ENCODE measurements at regions not wholly inside any gene's neighbourhood (a gene's known extent, or its start where the extent isn't known, plus 50 kb on each side); places are given as distances from the start of the nearest gene placed in this dataset.

DNA sequence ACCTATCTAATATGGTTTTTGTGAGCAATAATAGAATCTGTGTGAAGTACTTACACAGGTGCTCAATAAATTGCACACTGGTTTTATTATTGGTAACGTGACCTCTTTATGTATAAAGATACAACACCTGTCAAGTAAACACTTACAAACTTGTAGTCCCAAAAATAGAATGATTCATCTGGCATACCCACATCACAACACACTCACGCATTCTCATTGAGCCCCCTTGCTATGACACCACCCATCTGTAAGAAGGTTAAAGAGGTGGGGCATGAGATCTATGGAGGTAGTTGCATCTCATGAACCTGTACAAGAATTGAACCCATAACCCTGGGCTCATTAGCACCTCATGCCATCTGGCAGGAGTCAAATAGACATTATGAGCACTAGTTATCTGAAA is 134.9 kb upstream of the THBS1 start:
- no peak overlapping the region for H3K27ac ChIP-seq (ENCODE audit: low read depth, low read length)
- no peak overlapping the region for H3K4me3 ChIP-seq (ENCODE audit: low read length)
- intact Hi-C loops (cut with micrococcal nuclease) = no loop called here
- Mint-ChIP-seq H3K27ac (no peak overlapping the region), H3K27me3 (peaks cover 9 to 22% (median 19%) of the 10 kb centered on the region in 5 donors), H3K4me1 (no peaks in the 10 kb centered on the region), H3K9me3 (peaks cover 0 to 1% (median 0%) of the 10 kb centered on the region in 11 donors), H3K4me3 (no peak overlapping the region), H3K36me3 (no peaks in the 10 kb centered on the region)
- no peaks in the 10 kb centered on the region for H3K27me3 ChIP-seq (ENCODE audit: control insufficient read depth in 2 of 2, insufficient read depth in 2 of 2, low read length in 2 of 2)
- ChIA-PET POLR2A (no interaction called here), CTCF (no interaction called here)
- ATAC-seq = no peak
- no peaks in the 10 kb centered on the region for H3K4me1 ChIP-seq (ENCODE audit: control insufficient read depth in 2 of 2, insufficient read depth in 2 of 2, low read length in 2 of 2)
- no peaks in the 10 kb centered on the region for H3K36me3 ChIP-seq (ENCODE audit: control insufficient read depth in 2 of 3, insufficient read depth in 3 of 3, low read length in 3 of 3)
- no peak for DNase-seq
- no peaks in the 10 kb centered on the region for H3K9me3 ChIP-seq (ENCODE audit: control insufficient read depth in 2 of 3, low read length in 3 of 3)

DNA sequence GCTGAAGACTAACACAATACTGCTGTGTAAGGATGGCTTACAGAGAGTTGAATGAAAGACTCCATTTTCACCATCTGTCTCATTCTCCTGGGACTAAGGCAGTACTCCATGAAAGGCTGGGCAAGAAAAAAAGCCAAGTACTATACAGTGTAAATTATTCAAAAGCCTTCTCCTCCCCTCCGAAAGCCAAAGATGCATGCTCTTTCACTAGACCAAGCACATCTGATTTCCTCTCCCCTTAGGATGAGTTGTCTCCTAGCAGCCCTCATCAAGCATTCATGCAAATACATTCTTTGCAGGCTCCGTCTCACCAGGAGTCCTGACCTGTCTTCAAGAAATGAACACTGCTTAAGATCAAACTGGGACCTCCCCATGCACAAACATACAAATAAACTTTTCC is 133.5 kb upstream of the THBS1 start:
- Mint-ChIP-seq H3K9me3 (peaks cover 0 to 1% (median 0%) of the 10 kb centered on the region in 11 donors), H3K27me3 (peaks cover 8 to 28% (median 16%) of the 10 kb centered on the region in 5 donors), H3K4me3 (no peak overlapping the region), H3K27ac (no peak overlapping the region), H3K36me3 (no peaks in the 10 kb centered on the region), H3K4me1 (no peaks in the 10 kb centered on the region)
- intact Hi-C loops (cut with micrococcal nuclease) = no loop called here
- DNase-seq = no peak
- no peaks in the 10 kb centered on the region for H3K27me3 ChIP-seq (ENCODE audit: control insufficient read depth in 2 of 2, insufficient read depth in 2 of 2, low read length in 2 of 2)
- ATAC-seq = no peak
- H3K4me1 ChIP-seq (ENCODE audit: control insufficient read depth in 2 of 2, insufficient read depth in 2 of 2, low read length in 2 of 2) = no peaks in the 10 kb centered on the region
- CTCF ChIA-PET = no interaction called here
- H3K4me3 ChIP-seq (ENCODE audit: low read length) = no peak overlapping the region
- POLR2A ChIA-PET = no interaction called here
- no peaks in the 10 kb centered on the region for H3K36me3 ChIP-seq (ENCODE audit: control insufficient read depth in 2 of 3, insufficient read depth in 3 of 3, low read length in 3 of 3)
- H3K9me3 ChIP-seq (ENCODE audit: control insufficient read depth in 2 of 3, low read length in 3 of 3) = no peaks in the 10 kb centered on the region
- no peak overlapping the region for H3K27ac ChIP-seq (ENCODE audit: low read depth, low read length)

DNA sequence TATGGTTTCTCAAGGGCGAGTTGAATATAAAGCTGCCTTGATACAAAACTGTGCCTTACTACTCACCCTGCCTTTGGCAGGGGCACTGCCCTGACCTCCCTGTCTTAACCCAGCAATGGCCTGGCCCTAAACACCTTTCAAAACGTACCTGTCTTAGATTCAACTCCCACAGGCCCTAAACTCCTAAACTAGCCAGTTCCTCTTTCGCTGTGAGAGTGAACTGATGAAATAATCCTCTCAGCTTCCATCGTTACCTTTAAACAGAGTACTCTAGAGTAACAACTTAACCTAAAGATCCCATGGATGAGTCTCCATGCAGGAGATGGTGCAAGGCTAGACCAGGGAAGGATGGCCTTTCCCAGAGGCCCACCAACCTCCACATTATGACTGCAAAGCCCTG is 133.0 kb upstream of the THBS1 start:
- Histone ChIP-seq H3K4me3 (ENCODE audit: low read length) (no peak overlapping the region), H3K36me3 (ENCODE audit: control insufficient read depth in 2 of 3, insufficient read depth in 3 of 3, low read length in 3 of 3) (no peaks in the 10 kb centered on the region), H3K4me1 (ENCODE audit: control insufficient read depth in 2 of 2, insufficient read depth in 2 of 2, low read length in 2 of 2) (no peaks in the 10 kb centered on the region), H3K27me3 (ENCODE audit: control insufficient read depth in 2 of 2, insufficient read depth in 2 of 2, low read length in 2 of 2) (no peaks in the 10 kb centered on the region), H3K9me3 (ENCODE audit: control insufficient read depth in 2 of 3, low read length in 3 of 3) (no peaks in the 10 kb centered on the region), H3K27ac (ENCODE audit: low read depth, low read length) (no peak overlapping the region)
- ChIA-PET CTCF (no interaction called here), POLR2A (no interaction called here)
- Mint-ChIP-seq H3K4me3 (no peak overlapping the region), H3K36me3 (no peaks in the 10 kb centered on the region), H3K27me3 (peaks cover 8 to 28% (median 13%) of the 10 kb centered on the region in 5 donors), H3K4me1 (no peaks in the 10 kb centered on the region), H3K9me3 (peaks cover 0 to 1% (median 0%) of the 10 kb centered on the region in 11 donors), H3K27ac (no peak overlapping the region)
- DNase-seq = no peak
- intact Hi-C loops (cut with micrococcal nuclease) = no loop called here
- ATAC-seq = no peak

DNA sequence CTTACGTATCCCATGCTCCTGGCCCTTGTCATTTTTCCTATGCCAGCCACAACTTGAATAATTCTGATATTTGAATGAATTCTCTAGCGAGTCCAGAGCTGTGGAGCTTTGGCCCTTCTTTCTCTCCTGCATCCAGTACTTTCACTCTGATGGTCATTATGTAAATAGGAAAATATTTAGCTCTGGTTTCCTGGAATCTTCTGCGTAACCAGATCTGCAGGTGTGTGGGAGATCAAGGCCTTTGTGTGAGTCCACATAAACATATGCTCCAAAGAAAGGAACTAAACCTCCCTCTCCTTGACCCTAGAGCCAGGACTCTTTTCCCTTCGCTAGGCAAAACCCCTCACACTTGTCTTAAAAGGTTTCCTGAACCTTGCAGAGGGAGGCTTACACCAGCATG is 132.5 kb upstream of the THBS1 start:
- no peaks in the 10 kb centered on the region for H3K27me3 ChIP-seq (ENCODE audit: control insufficient read depth in 2 of 2, insufficient read depth in 2 of 2, low read length in 2 of 2)
- no peak overlapping the region for H3K4me3 ChIP-seq (ENCODE audit: low read length)
- no peaks in the 10 kb centered on the region for H3K36me3 Mint-ChIP-seq
- intact Hi-C loops (cut with micrococcal nuclease) = no loop called here
- peaks cover 7 to 28% (median 13%) of the 10 kb centered on the region in 5 donors for H3K27me3 Mint-ChIP-seq
- CTCF ChIA-PET = no interaction called here
- POLR2A ChIA-PET = no interaction called here
- DNase-seq = no peak
- H3K27ac Mint-ChIP-seq = no peak overlapping the region
- no peaks in the 10 kb centered on the region for H3K9me3 ChIP-seq (ENCODE audit: control insufficient read depth in 2 of 3, low read length in 3 of 3)
- H3K36me3 ChIP-seq (ENCODE audit: control insufficient read depth in 2 of 3, insufficient read depth in 3 of 3, low read length in 3 of 3) = no peaks in the 10 kb centered on the region
- no peak for ATAC-seq
- H3K4me3 Mint-ChIP-seq = no peak overlapping the region
- H3K27ac ChIP-seq (ENCODE audit: low read depth, low read length) = no peak overlapping the region
- H3K9me3 Mint-ChIP-seq = peaks cover 0 to 1% (median 0%) of the 10 kb centered on the region in 11 donors
- no peaks in the 10 kb centered on the region for H3K4me1 Mint-ChIP-seq
- no peaks in the 10 kb centered on the region for H3K4me1 ChIP-seq (ENCODE audit: control insufficient read depth in 2 of 2, insufficient read depth in 2 of 2, low read length in 2 of 2)

DNA sequence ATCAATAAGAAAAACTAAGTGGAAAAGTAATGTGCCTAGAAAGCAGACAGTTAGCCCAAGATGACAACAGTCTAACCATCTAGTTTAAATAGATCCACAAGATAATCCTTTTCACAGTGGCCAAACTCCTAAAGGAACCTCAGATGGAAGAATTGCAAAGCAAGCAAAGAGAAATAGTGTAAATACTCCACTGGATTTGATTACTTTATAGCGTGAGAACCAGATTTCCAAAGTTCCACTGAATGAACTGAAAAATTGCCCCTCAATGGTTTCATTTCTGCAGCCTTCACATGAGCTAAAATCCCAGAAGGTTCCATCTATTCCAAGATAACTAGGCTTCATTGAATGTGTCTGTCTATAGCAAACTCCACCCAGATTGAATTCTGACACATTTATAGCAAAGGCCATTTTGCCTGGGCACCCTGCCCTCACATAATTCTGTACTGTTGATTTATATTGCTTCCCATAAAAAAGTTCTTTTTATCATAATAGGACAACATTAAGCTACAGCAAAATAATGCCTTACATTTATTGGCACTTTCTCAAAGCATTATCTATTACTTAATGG is 129.7 kb upstream of the THBS1 start:
- no peak overlapping the region for H3K4me3 Mint-ChIP-seq
- ChIA-PET CTCF (no interaction called here), POLR2A (interaction anchor here (0.6 kb wide), 1 partner anchor 14 kb away, joined by 3 read pairs; no protein-coding TSS in a partner anchor)
- H3K9me3 ChIP-seq (ENCODE audit: control insufficient read depth in 2 of 3, low read length in 3 of 3) = no peaks in the 10 kb centered on the region
- no peaks in the 10 kb centered on the region for H3K36me3 Mint-ChIP-seq
- ATAC-seq (no peak), DNase-seq (no peak)
- no peaks in the 10 kb centered on the region for H3K4me1 Mint-ChIP-seq
- peaks cover 4 to 21% (median 13%) of the 10 kb centered on the region in 5 donors for H3K27me3 Mint-ChIP-seq
- H3K4me3 ChIP-seq (ENCODE audit: low read length) = no peak overlapping the region
- H3K27ac Mint-ChIP-seq = no peak overlapping the region
- H3K27me3 ChIP-seq (ENCODE audit: control insufficient read depth in 2 of 2, insufficient read depth in 2 of 2, low read length in 2 of 2) = no peaks in the 10 kb centered on the region
- peaks cover 0 to 1% (median 0%) of the 10 kb centered on the region in 11 donors for H3K9me3 Mint-ChIP-seq
- H3K27ac ChIP-seq (ENCODE audit: low read depth, low read length) = no peak overlapping the region
- H3K4me1 ChIP-seq (ENCODE audit: control insufficient read depth in 2 of 2, insufficient read depth in 2 of 2, low read length in 2 of 2) = no peaks in the 10 kb centered on the region
- intact Hi-C loops (cut with micrococcal nuclease) = no loop called here
- no peaks in the 10 kb centered on the region for H3K36me3 ChIP-seq (ENCODE audit: control insufficient read depth in 2 of 3, insufficient read depth in 3 of 3, low read length in 3 of 3)

DNA sequence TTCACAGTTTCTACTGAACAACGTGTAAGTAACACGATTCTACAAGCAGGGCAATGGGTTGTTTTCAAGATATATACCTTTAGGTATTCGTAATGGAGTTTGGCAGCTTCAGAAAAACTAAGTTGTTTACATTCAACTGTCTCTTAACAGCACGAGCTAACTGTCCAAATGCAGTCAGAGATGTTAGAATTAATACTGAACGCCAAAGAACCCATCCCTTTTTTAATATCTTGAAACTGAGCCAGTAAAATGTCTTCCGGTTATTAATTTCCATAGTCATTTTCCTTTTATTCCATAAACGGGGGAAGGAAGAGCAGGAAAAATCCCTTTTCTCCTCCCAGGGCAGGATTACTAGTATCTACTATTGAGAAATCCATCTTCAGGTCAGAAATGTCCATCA is 129.0 kb upstream of the THBS1 start:
- Mint-ChIP-seq H3K4me1 (no peaks in the 10 kb centered on the region), H3K9me3 (peaks cover 0 to 1% (median 0%) of the 10 kb centered on the region in 11 donors), H3K27me3 (peaks cover 4 to 16% (median 13%) of the 10 kb centered on the region in 5 donors), H3K4me3 (no peak overlapping the region), H3K36me3 (no peaks in the 10 kb centered on the region), H3K27ac (no peak overlapping the region)
- H3K36me3 ChIP-seq (ENCODE audit: control insufficient read depth in 2 of 3, insufficient read depth in 3 of 3, low read length in 3 of 3) = no peaks in the 10 kb centered on the region
- H3K9me3 ChIP-seq (ENCODE audit: control insufficient read depth in 2 of 3, low read length in 3 of 3) = no peaks in the 10 kb centered on the region
- CTCF ChIA-PET = no interaction called here
- intact Hi-C loops (cut with micrococcal nuclease) = no loop called here
- no peak overlapping the region for H3K27ac ChIP-seq (ENCODE audit: low read depth, low read length)
- ATAC-seq = no peak
- H3K4me3 ChIP-seq (ENCODE audit: low read length) = no peak overlapping the region
- POLR2A ChIA-PET = interaction anchor here (0.6 kb wide), 1 partner anchor 15 kb away, joined by 3 read pairs; no protein-coding TSS in a partner anchor
- H3K4me1 ChIP-seq (ENCODE audit: control insufficient read depth in 2 of 2, insufficient read depth in 2 of 2, low read length in 2 of 2) = no peaks in the 10 kb centered on the region
- no peak for DNase-seq
- H3K27me3 ChIP-seq (ENCODE audit: control insufficient read depth in 2 of 2, insufficient read depth in 2 of 2, low read length in 2 of 2) = no peaks in the 10 kb centered on the region

DNA sequence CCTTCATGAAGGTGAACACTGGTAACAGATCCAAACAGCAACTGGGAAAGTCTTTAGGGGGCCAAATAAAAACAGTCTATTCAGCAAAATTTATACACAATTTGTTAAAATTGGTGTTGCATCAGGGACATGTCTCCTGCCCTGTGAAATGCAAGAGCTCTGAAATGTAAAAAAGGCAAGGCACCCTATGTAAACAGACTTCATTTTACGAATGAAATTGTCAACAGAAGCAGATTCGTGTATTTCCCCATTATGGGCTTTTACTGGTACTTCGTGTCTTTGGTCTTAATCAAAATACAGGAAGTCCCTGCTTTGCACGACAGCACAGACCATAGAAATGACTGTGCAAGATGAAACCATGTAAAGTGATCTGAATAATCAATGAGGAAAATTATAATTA is 127.3 kb upstream of the THBS1 start:
- Mint-ChIP-seq H3K27me3 (peaks cover 1 to 13% (median 7%) of the 10 kb centered on the region in 5 donors), H3K4me1 (no peaks in the 10 kb centered on the region), H3K4me3 (no peak overlapping the region), H3K9me3 (no peaks in the 10 kb centered on the region), H3K27ac (no peak overlapping the region), H3K36me3 (no peaks in the 10 kb centered on the region)
- CTCF ChIA-PET = no interaction called here
- Histone ChIP-seq H3K4me3 (ENCODE audit: low read length) (no peak overlapping the region), H3K27me3 (ENCODE audit: control insufficient read depth in 2 of 2, insufficient read depth in 2 of 2, low read length in 2 of 2) (no peaks in the 10 kb centered on the region), H3K4me1 (ENCODE audit: control insufficient read depth in 2 of 2, insufficient read depth in 2 of 2, low read length in 2 of 2) (no peaks in the 10 kb centered on the region), H3K9me3 (ENCODE audit: control insufficient read depth in 2 of 3, low read length in 3 of 3) (no peaks in the 10 kb centered on the region), H3K36me3 (ENCODE audit: control insufficient read depth in 2 of 3, insufficient read depth in 3 of 3, low read length in 3 of 3) (no peaks in the 10 kb centered on the region), H3K27ac (ENCODE audit: low read depth, low read length) (no peak overlapping the region)
- DNase-seq (no peak), ATAC-seq (peak; percentile 69)
- POLR2A ChIA-PET = no interaction called here
- intact Hi-C loops (cut with micrococcal nuclease) = no loop called here
